Fibroblast of lung (primary cell): ENCODE measurements at regions not wholly inside any gene's neighbourhood (a gene's known extent, or its start where the extent isn't known, plus 50 kb on each side); places are given as distances from the start of the nearest gene placed in this dataset.

Experiments used
- DNase-seq, 2 donors: peaks; one replicate each; pipeline versions ENCODE4 v3.0.0 to v3.0.0-alpha.2; 2010; ENCODE audit warnings: low read depth in 2 of 2
- H2AFZ ChIP-seq: 2 replicates; pipeline ENCODE4 v1.5.1; 2012; ENCODE audit warnings: low read length, control low read depth, inconsistent platforms
- H3K27ac ChIP-seq: 2 replicates; pipeline ENCODE4 v1.5.1; 2011; ENCODE audit warnings: low read length, control low read depth; ENCODE audit not compliant: insufficient read depth
- H3K27me3 ChIP-seq: 2 replicates; pipeline ENCODE4 v1.5.1; 2011; ENCODE audit warnings: mild to moderate bottlenecking, low read length; ENCODE audit not compliant: control insufficient read depth, insufficient read depth
- H3K36me3 ChIP-seq: 2 replicates; pipeline ENCODE4 v1.5.1; 2011; ENCODE audit warnings: low read length; ENCODE audit not compliant: control insufficient read depth, insufficient read depth
- H3K4me1 ChIP-seq: 2 replicates; pipeline ENCODE4 v1.5.1; 2011; ENCODE audit warnings: low read length; ENCODE audit not compliant: control insufficient read depth, insufficient read depth; ENCODE audit errors: extremely low read depth
- H3K4me2 ChIP-seq: 2 replicates; pipeline ENCODE4 v1.5.1; 2011; ENCODE audit warnings: low read length, control low read depth; ENCODE audit not compliant: insufficient read depth; ENCODE audit errors: extremely low read depth
- H3K4me3 ChIP-seq, 4 experiments: fragments of 200-600 bp in 1 of 4; sonication (generic) in 1 of 4; replicated peaks in 1 of 4; 2 replicates each; pipeline ENCODE4 v1.5.1; 2011 to 2016; ENCODE audit warnings: low read length in 4 of 4, low read depth in 3 of 4, mild to moderate bottlenecking in 3 of 4, control low read depth in 2 of 4, inconsistent platforms in 1 of 4, mixed read lengths in 1 of 4; ENCODE audit not compliant: insufficient read depth in 1 of 4; ENCODE audit errors: control extremely low read depth in 1 of 4
- H3K79me2 ChIP-seq: 2 replicates; pipeline ENCODE4 v1.5.1; 2012; ENCODE audit warnings: mild to moderate bottlenecking, low read length, inconsistent platforms; ENCODE audit not compliant: control insufficient read depth, insufficient read depth
- H3K9ac ChIP-seq: 2 replicates; pipeline ENCODE4 v1.5.1; 2011; ENCODE audit warnings: mild to moderate bottlenecking, low read length, control low read depth; ENCODE audit not compliant: insufficient read depth
- H3K9me3 ChIP-seq: 2 replicates; pipeline ENCODE4 v1.5.1; 2012; ENCODE audit warnings: low read depth, low read length; ENCODE audit not compliant: control insufficient read depth, insufficient read depth
- H4K20me1 ChIP-seq: 2 replicates; pipeline ENCODE4 v1.5.1; 2011; ENCODE audit warnings: low read length; ENCODE audit not compliant: control insufficient read depth, insufficient read depth; ENCODE audit errors: extremely low read depth
- CTCF ChIP-seq, 2 donors: IDR thresholded peaks in 1 of 2; conservative IDR thresholded peaks in 1 of 2; 1 replicate in 1 of 2; 2 replicates in 1 of 2; pipeline ENCODE4 v1.5.1; 2011 to 2012; ENCODE audit warnings: low read length in 2 of 2, control low read depth in 1 of 2, inconsistent platforms in 1 of 2, low read depth in 1 of 2, mild to moderate bottlenecking in 1 of 2
- EZH2 ChIP-seq: IDR thresholded peaks from 2 replicates; pipeline ENCODE4 v1.5.1; 2012; ENCODE audit warnings: low read length, control low read depth, mild to moderate bottlenecking; ENCODE audit errors: missing control alignments

- no peaks in the 10 kb centered on the region for H3K27me3 ChIP-seq
- no peaks in the 10 kb centered on the region for H3K79me2 ChIP-seq
- H3K36me3 ChIP-seq: no peaks in the 10 kb centered on the region
- no peak for DNase-seq
- H3K4me3 ChIP-seq: no peak overlapping the region
- no peaks in the 10 kb centered on the region for H3K4me1 ChIP-seq
- H3K27ac ChIP-seq: no peak overlapping the region
- no peaks in the 10 kb centered on the region for H4K20me1 ChIP-seq
- no peaks in the 10 kb centered on the region for H3K9me3 ChIP-seq
- H3K9ac ChIP-seq: no peak overlapping the region
- TF ChIP-seq CTCF (conservative IDR thresholded peaks at IDR 0.05 in 1 of 2, IDR thresholded peaks at IDR 0.05 in 1 of 2; ENCODE audit: low read depth in 1 of 2, low read length in 2 of 2) (no peak), EZH2 (no peak)
- H2AFZ ChIP-seq: peak overlapping the region; percentile 20
- H3K4me2 ChIP-seq: peak overlapping the region; percentile 25
Measured at GRCh38 chr1:74818241-74818640, 85.3 kb downstream of the TYW3 start.

- no peaks in the 10 kb centered on the region for H4K20me1 ChIP-seq
- H3K9ac ChIP-seq: no peak overlapping the region
- no peaks in the 10 kb centered on the region for H3K79me2 ChIP-seq
- no peaks in the 10 kb centered on the region for H3K9me3 ChIP-seq
- no peak overlapping the region for H3K27ac ChIP-seq
- no peaks in the 10 kb centered on the region for H3K36me3 ChIP-seq
- no peak for TF ChIP-seq EZH2
- TF ChIP-seq CTCF (conservative IDR thresholded peaks at IDR 0.05 in 1 of 2, IDR thresholded peaks at IDR 0.05 in 1 of 2; ENCODE audit: low read depth in 1 of 2, low read length in 2 of 2): no peak
- H3K4me1 ChIP-seq: no peaks in the 10 kb centered on the region
- peak; percentile 14 to 46 for DNase-seq
- no peak overlapping the region for H3K4me3 ChIP-seq
- H3K27me3 ChIP-seq: no peaks in the 10 kb centered on the region
- H2AFZ ChIP-seq: no peak overlapping the region
- H3K4me2 ChIP-seq: peak overlapping the region; percentile 25
Measured at GRCh38 chr1:74818661-74819456, 85.9 kb downstream of the TYW3 start.

- H2AFZ ChIP-seq: no peak overlapping the region
- no peaks in the 10 kb centered on the region for H3K27me3 ChIP-seq
- H3K4me2 ChIP-seq: no peak overlapping the region
- H3K4me1 ChIP-seq: no peaks in the 10 kb centered on the region
- H3K79me2 ChIP-seq: no peaks in the 10 kb centered on the region
- no peaks in the 10 kb centered on the region for H4K20me1 ChIP-seq
- no peaks in the 10 kb centered on the region for H3K9me3 ChIP-seq
- H3K27ac ChIP-seq: no peak overlapping the region
- no peak overlapping the region for H3K9ac ChIP-seq
- TF ChIP-seq CTCF (conservative IDR thresholded peaks at IDR 0.05 in 1 of 2, IDR thresholded peaks at IDR 0.05 in 1 of 2; ENCODE audit: low read depth in 1 of 2, low read length in 2 of 2): no peak
- no peak for TF ChIP-seq EZH2
- no peaks in the 10 kb centered on the region for H3K36me3 ChIP-seq
- peak; percentile 2 to 3 for DNase-seq
- no peak overlapping the region for H3K4me3 ChIP-seq
Measured at GRCh38 chr1:74822851-74823401, 90.0 kb downstream of the TYW3 start.
